HG02588 (cell line): ENCODE measurements at regions not wholly inside any gene's neighbourhood (a gene's known extent, or its start where the extent isn't known, plus 50 kb on each side); places are given as distances from the start of the nearest gene placed in this dataset.

Source experiments
- ATAC-seq: cut with Tn5 transposase; IDR thresholded peaks from one replicate; pipeline ENCODE4 v1.9.1; 2021; ENCODE audit warnings: mild to moderate bottlenecking, moderate library complexity; ENCODE audit not compliant: unreplicated experiment

- no peak for ATAC-seq
These were observed 117.4 kb downstream of the SUCNR1 start for GRCh38 chr3:151990696-151991376.

- no peak for ATAC-seq
These were observed 119.0 kb downstream of the SUCNR1 start for GRCh38 chr3:151992326-151993041.

GRCh38 chr3:151995091-151995490 is 121.6 kb downstream of the SUCNR1 start:
- no peak for ATAC-seq

- no peak for ATAC-seq
These were observed 125.3 kb downstream of the SUCNR1 start for GRCh38 chr3:151998744-151999143.

GRCh38 chr3:151999936-152000335 is 126.5 kb downstream of the SUCNR1 start:
- ATAC-seq, result no peak

GRCh38 chr3:152011812-152012735 is 138.6 kb downstream of the SUCNR1 start:
- ATAC-seq, result no peak

GRCh38 chr3:152019508-152019907 is 146.1 kb downstream of the SUCNR1 start:
- ATAC-seq, result no peak

- ATAC-seq, result no peak
These were observed 148.6 kb downstream of the SUCNR1 start for GRCh38 chr3:152021951-152022461.

- ATAC-seq, result no peak
These were observed 152.7 kb downstream of the SUCNR1 start for GRCh38 chr3:152026033-152026556.

- no peak for ATAC-seq
These were observed 156.9 kb downstream of the SUCNR1 start for GRCh38 chr3:152030320-152030719.

- no peak for ATAC-seq
These were observed 157.9 kb downstream of the SUCNR1 start for GRCh38 chr3:152031321-152031720.

GRCh38 chr3:152037297-152037696 is 163.9 kb downstream of the SUCNR1 start:
- no peak for ATAC-seq

- no peak for ATAC-seq
These were observed 164.5 kb downstream of the SUCNR1 start for GRCh38 chr3:152037953-152038352.

- ATAC-seq, result no peak
These were observed 165.0 kb downstream of the SUCNR1 start for GRCh38 chr3:152038490-152038889.

- ATAC-seq, result peak; percentile 78
These were observed 166.4 kb downstream of the SUCNR1 start for GRCh38 chr3:152039887-152040286.

GRCh38 chr3:152040319-152040718 is 166.9 kb downstream of the SUCNR1 start:
- ATAC-seq, result no peak

GRCh38 chr3:152043620-152044019 is 170.2 kb downstream of the SUCNR1 start:
- no peak for ATAC-seq

- ATAC-seq, result no peak
These were observed 172.8 kb downstream of the SUCNR1 start for GRCh38 chr3:152046280-152046679.

GRCh38 chr3:152047465-152047864 is 174.0 kb downstream of the SUCNR1 start:
- no peak for ATAC-seq

GRCh38 chr3:152048831-152049230 is 175.4 kb downstream of the SUCNR1 start:
- no peak for ATAC-seq

GRCh38 chr3:152050903-152051302 is 177.5 kb downstream of the SUCNR1 start:
- no peak for ATAC-seq
